ENCODE measurements at regions not wholly inside any gene's neighbourhood (a gene's known extent, or its start where the extent isn't known, plus 50 kb on each side); places are given as distances from the start of the nearest gene placed in this dataset.

DNA sequence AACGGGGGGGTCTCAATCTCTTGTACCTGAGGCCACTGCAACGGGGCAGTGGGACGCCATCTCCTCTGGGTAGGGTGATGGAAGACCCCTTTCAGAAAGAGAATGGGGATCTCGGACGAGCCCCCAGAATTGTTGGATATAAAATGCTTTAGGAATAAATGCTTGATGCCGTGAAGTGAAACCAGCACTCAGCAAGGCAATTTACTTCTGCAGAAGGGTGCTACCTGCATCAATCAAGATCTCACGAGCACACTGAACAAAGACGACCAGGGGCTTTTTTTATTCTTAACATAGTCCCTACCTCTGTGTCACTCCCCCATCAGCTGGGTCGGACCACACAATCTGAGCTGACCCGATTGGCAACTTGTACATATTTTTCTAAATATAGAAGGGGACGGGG is 203.6 kb upstream of the TBX18 start:
- TF ChIP-seq CREB1 (IDR thresholded peaks at IDR 0.05) = no peak
- TF ChIP-seq CREB1 (CRISPR knock-in tag; IDR thresholded peaks at IDR 0.05) = no peak
- TF ChIP-seq NFIC (IDR thresholded peaks at IDR 0.05) = no peak
- no peak for TF ChIP-seq TOE1 (IDR thresholded peaks at IDR 0.05; ENCODE audit: borderline replicate concordance)
- TF ChIP-seq TOE1 (CRISPR knock-in tag; IDR thresholded peaks at IDR 0.05; ENCODE audit: borderline replicate concordance, low read depth) = no peak
- no peak for TF ChIP-seq POLR2AphosphoS5 (IDR thresholded peaks at IDR 0.05; ENCODE audit: control insufficient read depth, insufficient read depth, low read depth, low read length)
- no peak for TF ChIP-seq PRMT5 (CRISPR knock-in tag; IDR thresholded peaks at IDR 0.05)

All from K562 (cell line).